Activated CD4-positive, alpha-beta T cell treated with anti-CD3 and anti-CD28 coated beads, Interleukin-2, amount 50 U/mL, for 16 hours (primary cell): ENCODE measurements at regions not wholly inside any gene's neighbourhood (a gene's known extent, or its start where the extent isn't known, plus 50 kb on each side); places are given as distances from the start of the nearest gene placed in this dataset.

Experiments
- DNase-seq: peaks from one replicate; pipeline ENCODE4 v3.0.0-alpha.2; 2020

- DNase-seq: no peak
Observed at GRCh38 chr1:56417646-56418045, 161.7 kb downstream of the PLPP3 start.

- DNase-seq: no peak
Observed at GRCh38 chr1:56416495-56416894, 162.9 kb downstream of the PLPP3 start.

- DNase-seq: no peak
Observed at GRCh38 chr1:56415720-56416119, 163.6 kb downstream of the PLPP3 start.

GRCh38 chr1:56415258-56415657 lies 164.1 kb downstream of the PLPP3 start:
- no peak for DNase-seq

- DNase-seq: no peak
Observed at GRCh38 chr1:56414728-56415224, 164.6 kb downstream of the PLPP3 start.

GRCh38 chr1:56413671-56414199 lies 165.6 kb downstream of the PLPP3 start:
- no peak for DNase-seq

- no peak for DNase-seq
Observed at GRCh38 chr1:56411484-56412180, 167.7 kb downstream of the PLPP3 start.

- no peak for DNase-seq
Observed at GRCh38 chr1:56411021-56411420, 168.3 kb downstream of the PLPP3 start.

- no peak for DNase-seq
Observed at GRCh38 chr1:56410405-56410804, 169.0 kb downstream of the PLPP3 start.

GRCh38 chr1:56409112-56409691 lies 170.2 kb downstream of the PLPP3 start:
- peak; percentile 2 for DNase-seq

GRCh38 chr1:56406821-56407220 lies 172.5 kb downstream of the PLPP3 start:
- DNase-seq: no peak

GRCh38 chr1:56404561-56405030 lies 174.8 kb downstream of the PLPP3 start:
- DNase-seq: no peak

GRCh38 chr1:56404066-56404465 lies 175.3 kb downstream of the PLPP3 start:
- DNase-seq: no peak

- no peak for DNase-seq
Observed at GRCh38 chr1:56403321-56403720, 176.0 kb downstream of the PLPP3 start.

- DNase-seq: no peak
Observed at GRCh38 chr1:56401191-56401590, 178.2 kb downstream of the PLPP3 start.

- DNase-seq: no peak
Observed at GRCh38 chr1:56400526-56400925, 178.8 kb downstream of the PLPP3 start.

GRCh38 chr1:56399795-56400194 lies 179.6 kb downstream of the PLPP3 start:
- DNase-seq: no peak

- no peak for DNase-seq
Observed at GRCh38 chr1:56399326-56399725, 180.0 kb downstream of the PLPP3 start.

GRCh38 chr1:56397811-56398231 lies 181.5 kb downstream of the PLPP3 start:
- no peak for DNase-seq

- no peak for DNase-seq
Observed at GRCh38 chr1:56397409-56397808, 182.0 kb downstream of the PLPP3 start.

- DNase-seq: no peak
Observed at GRCh38 chr1:56396581-56396980, 182.8 kb downstream of the PLPP3 start.

GRCh38 chr1:56395776-56396175 lies 183.6 kb downstream of the PLPP3 start:
- no peak for DNase-seq

- no peak for DNase-seq
Observed at GRCh38 chr1:56394298-56394697, 185.1 kb downstream of the PLPP3 start.
